Colon (tissue), 2 donors: ENCODE measurements at regions not wholly inside any gene's neighbourhood (a gene's known extent, or its start where the extent isn't known, plus 50 kb on each side); places are given as distances from the start of the nearest gene placed in this dataset.
"Not testable (repeated sequence)": the region's sequence is repeated elsewhere in the genome, so short reads cannot be mapped to it uniquely, and the experiment has no call there.

Source experiments
- FAIRE-seq: peaks from 2 replicates; lab custom pipeline; 2012; peaks lifted over from hg19 to GRCh38; lab: Jason Lieb, UNC
- donor health status: control.
- donor health status: control.

DNA sequence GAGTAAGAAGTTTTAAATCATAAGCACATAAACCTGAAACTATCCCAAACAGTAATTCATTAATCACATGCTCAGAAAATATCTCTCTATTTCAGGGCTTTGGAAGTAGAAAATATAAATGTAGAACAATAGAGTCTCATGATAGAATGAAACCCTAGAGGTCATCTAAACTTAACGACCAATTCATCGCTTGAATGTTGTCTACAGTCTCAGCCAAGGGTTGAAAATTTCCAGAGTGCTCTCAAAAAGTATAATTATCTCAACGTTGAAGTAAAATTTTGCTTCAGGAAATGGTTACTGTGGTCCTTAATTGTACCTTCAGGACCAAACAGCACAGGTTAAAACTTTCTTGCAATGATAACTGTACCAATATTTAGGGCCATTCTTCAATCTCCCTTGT lies 1053.6 kb upstream of the SEL1L start:
- FAIRE-seq = no peak

DNA sequence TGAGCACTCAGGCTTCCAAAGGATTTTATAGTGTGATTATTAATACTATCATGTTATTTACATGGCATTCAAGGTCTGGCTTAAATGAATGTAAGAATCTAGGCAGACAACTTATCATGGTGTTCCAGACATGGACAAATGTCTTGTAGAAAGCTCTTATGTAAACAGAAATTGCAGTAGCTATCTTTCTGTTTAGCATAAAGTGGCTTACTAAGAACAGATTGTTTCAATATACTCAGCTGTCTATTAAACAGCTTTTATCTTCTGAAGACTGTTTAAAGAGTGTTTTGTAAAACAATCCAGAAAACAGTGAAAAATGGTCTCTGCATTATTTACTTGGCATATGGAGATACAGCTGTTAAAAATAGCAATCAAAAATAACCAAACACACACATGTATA lies 1061.8 kb upstream of the SEL1L start:
- no peak for FAIRE-seq

DNA sequence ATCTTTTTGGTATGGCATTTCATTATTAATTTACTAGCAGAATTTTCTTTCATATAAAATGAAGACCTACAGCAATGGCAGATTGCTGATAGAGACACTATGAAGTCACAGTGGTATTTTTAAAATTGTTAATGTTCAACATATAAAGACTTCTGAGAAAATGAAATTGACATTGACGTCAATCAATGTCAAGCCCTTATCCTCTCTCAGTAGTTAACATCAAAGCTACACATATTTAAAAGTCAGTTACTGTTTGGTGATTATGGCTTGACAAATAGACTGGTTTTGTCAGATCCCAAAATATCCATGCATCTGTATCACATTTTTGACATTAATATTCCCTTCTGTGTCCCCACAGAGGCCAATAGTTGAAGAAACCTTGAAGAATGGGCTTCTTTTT lies 1069.1 kb upstream of the SEL1L start:
- FAIRE-seq = no peak

DNA sequence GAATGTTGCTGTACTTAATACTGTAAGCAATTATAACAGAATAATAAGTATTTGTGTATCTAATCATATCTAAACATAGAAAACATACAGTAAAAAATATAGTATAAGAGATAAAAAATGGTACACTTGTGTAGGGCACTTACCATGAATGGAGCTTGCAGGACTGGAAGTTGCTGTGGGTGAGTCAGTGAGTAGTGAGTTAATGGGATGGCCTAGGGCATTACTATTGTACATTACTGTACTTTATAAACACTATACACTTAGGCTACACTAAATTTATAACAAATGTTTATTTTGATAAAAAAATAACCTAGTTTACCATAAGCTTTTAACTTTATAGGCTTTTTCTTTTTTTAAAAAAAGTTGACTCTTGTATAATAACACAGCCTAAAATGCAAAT lies 1071.2 kb upstream of the SEL1L start:
- no peak for FAIRE-seq

DNA sequence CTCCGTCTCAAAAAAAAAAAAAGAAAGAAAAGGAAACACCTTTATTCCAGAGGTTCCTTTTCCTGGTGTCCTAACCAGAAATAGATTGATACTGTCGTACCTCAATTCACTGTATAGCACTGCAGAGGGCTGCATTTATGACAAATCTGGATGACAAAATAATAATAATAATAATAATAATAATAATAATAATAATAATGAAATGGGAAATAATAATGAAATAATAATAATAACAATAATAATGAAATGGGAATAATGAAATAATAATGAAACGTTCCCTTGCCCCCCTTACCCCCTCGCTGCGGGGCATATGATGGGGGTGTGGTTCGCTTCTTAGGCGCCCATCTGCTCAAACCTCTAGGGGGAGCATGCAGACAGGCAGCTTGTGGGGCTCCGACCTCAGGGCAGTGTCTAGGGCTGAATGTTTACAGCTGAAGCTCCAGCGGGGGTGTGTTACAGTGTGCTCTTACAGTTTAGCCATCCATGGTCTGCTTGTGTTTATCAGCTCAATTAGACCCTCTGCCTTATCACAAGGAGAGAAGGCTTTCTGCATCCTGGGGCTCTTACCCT lies 1088.3 kb upstream of the SEL1L start:
- FAIRE-seq = no peak

DNA sequence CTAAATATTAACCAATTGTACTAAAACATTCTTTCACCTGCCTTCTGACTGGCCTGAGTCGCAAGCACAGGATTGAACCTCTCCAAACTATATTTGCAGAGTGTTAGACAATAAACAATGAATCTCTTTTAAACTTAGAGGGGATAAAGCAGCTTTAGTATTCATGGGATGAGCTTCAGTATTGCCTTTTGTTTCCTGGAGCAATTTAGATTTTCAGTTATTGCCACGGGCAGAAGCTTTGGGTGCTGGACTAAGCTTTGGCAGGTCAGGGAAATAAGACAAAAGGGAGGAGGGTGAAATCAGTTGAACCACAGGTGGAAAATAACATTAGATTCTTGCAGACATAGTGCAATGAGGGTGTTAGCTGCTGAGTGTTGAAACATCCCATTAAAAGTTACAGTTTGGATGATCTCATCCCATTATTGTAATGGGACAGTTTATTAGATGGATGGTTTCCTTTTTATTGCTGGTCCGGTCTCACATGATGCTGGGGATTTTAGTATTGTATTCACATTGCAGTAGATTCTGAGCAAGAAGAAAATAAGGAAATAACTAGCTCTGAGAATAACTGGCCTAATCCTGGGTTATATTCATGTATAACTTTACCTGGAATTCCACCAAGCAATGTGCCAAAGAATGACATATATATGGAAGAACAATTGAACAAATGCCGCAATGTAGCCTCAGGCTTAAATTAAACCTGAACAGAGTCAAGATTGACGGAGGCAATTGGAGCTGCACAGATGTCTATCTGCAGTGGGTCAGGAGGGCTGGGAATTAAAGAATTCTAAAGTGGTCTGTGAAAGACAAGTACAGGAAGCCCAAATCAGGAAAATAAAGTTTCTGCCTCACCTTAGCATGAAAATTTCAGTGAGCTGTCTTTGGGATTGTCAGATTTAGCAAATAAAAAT lies 1092.8 kb upstream of the SEL1L start:
- FAIRE-seq = no peak

DNA sequence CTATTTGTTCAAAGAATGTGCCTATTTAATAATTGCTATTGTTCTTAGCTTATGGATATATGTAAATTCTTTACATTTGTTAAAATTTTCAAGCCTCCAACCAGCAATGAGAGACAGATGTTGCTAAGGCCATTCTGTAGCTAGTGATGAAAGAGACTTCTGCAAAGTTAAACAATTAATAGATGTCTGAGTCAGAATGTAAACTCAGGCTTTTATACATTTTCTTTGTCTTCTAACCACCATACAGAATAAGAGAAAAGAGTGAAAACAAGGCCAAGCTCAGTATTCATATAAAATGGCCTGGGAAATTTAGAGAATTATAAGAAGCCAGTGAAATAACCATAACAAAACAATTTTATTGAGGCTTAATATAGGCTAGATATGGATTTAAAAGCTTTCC lies 1102.3 kb upstream of the SEL1L start:
- FAIRE-seq = no peak

DNA sequence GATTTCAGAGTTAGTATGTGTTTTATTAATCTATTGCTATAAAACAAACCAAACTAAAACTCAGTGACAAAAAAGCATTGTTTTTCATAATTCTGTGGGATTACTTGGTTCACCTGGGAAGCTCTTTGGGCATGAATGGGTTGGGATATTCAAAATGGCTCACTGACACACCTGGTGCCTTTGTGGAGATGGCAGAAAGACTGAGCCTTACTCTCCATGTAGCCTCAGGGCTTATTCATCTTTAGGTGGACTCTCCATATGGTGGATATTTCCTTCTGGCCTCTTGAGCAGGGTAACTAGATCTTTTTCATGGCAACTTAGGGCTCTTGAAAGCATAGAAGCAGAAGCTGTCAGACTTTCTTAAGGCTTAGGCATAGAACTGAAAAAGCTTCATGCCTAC lies 1102.8 kb upstream of the SEL1L start:
- FAIRE-seq = no peak

DNA sequence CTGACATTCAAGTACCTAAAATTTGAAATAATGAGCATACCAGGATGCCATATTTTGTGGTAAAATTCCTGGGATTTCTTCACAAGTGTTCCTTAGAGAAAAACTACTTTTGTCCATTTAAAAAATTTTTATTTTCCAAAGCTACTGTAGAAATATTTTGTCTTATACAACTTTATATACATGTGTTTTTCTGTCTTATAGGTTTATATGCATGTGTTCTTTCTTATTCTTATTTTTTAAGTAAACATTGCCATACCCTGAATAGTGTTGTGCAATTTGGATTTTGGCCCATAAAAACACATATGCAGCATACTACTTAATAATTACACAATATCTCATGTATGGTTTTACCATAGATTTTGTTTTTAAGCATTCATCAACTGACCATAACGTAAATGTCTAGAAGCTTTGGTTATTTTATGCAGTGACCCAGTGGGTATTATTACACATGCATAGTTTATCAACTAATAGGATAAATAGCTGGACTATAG lies 1107.4 kb upstream of the SEL1L start:
- FAIRE-seq = no peak

DNA sequence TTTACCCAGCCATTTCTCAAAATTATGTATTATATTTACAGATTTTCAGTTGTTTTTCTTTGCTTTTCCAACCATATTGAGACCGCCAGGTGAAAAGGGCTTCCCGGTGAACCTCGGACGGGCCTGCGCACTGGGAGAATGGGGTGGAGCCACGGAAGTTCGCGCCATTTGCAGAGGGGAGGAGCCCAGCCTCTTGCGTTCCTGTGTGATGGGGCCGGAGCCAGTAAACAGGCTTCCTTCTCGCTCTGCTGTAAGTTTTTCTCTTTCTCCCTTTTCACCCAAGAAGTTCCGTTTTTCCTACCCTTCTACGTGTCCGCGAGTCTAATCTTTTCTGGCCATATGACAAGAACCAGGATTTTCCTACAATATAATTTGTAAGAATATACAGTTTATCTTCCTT lies 1108.8 kb upstream of the SEL1L start:
- FAIRE-seq = no peak

DNA sequence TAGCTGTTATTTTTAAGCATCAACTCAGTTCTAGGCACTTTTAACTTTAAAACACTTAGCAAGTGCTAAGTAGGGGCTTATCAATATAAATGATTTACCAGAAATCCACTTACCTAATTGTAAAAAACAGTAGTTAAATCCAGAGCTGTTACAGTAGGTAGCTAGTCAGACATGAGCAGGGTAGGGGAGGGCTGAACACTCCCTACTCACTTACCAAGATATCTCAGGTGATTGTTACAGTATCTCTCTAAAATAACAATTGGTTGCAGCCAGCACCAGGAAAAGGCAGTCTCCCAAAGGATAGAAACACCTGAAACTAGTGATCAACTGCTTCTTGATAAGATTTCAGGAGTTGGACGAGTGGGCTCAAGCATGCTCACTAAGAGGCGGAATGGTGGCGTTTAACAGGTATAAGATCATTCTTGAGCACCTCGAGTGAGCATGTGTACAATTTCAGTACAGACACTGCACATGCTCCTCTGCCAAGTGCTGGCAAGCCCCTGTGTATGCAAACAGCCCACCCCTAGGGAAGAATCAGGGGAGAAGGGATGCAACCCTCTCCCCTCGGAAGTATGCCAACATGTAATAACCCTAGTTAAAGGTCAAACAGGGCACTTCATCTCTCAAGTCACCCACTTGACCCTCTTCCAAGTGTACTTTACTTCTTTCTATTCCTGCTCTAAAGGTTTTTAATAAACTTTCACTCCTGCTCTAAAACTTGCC lies 1113.6 kb upstream of the SEL1L start:
- no peak for FAIRE-seq

DNA sequence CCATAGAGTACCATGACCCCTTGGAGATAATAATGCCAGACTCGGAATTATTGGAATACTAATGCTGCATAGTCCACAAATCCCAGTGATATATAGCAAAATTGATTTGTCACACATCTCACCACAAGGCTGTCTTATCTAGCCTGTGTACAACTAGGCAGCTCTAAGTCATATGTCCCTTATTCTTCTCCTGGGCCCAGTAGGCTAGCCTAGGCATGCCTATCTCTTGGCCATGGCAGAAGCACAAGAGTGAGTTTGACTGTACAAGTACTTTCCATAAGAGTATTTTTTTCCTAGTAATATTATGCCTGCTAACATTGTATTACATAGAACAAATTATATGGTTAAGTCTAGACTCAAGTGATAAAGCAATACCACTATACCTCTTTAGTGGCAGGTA lies 1122.1 kb upstream of the SEL1L start:
- FAIRE-seq = no peak

DNA sequence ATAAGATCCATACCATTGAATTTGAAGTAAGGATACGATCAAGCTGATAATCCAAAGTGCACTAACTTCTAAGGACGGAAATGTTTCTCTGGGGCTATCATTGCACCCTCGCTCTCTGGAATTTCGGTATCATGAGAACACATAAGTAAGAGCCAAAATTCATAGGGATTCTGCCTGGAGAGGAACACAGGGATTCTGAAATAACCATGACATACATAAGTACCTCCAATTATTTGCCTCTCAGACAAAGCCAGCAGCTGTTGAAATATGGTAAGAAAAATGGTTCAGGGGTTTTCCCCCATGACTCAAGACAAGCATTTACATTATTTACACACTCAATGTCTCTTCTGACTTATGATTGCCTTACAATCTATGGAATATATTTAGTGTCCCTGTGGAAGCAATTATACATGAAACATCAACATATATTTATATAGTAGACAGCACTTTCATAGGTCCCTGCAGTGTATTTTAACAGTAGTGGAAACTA lies 1123.6 kb upstream of the SEL1L start:
- no peak for FAIRE-seq

DNA sequence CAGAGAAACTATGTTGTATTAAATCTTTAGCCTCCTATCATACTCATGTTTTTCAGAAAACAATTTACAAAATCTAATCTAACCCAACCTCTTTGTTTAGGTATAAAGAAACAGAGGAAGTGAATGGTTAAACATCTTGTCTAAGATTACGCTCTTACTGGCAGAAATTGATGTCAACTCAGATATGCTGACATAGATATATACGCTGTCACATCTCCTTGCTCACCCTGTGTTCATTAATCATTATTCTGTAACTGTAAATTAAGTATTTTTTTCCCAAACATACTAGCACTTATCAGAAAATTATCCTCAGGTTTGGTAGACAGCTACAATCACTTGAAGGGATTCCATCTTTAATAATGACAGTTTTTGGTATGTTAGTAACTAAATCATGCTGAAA lies 1127.6 kb upstream of the SEL1L start:
- FAIRE-seq = no peak

DNA sequence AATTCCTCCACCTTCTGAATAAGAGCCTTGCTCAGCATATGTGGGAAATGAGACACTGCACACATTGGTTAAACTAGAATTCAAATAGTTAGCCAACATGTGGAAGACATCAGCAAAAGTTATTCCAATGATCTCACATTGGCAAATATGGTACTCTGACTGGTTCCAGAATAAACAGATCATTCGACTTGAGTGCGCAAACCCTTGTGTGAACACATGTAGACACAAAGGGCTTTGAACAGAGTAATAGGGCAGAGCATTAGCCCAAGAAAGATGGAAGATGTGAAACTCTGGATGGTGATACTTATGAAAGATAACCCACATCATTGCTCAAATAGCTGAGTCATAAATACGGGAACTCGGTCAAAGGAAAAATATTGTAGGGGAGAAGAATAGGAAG lies 1133.4 kb upstream of the SEL1L start:
- FAIRE-seq = no peak

DNA sequence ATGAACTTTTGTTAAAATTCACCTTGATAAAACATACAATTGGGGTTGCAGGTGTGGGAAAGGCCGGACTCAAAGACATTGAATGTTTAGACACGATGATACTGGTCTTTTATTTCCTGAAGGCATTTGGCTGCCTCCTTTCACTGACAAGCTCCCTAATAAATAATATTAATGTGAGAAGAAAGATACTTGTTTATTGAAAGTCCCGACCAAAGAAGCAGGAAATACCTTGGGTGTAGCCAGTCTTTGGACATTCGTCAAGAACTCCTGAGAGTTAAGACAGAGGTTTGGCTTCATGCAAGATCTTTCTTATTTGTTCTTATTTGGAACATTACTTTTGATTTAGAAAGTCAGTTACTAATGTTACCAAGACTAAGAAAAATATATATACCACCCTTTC lies 1133.8 kb upstream of the SEL1L start:
- FAIRE-seq = no peak

DNA sequence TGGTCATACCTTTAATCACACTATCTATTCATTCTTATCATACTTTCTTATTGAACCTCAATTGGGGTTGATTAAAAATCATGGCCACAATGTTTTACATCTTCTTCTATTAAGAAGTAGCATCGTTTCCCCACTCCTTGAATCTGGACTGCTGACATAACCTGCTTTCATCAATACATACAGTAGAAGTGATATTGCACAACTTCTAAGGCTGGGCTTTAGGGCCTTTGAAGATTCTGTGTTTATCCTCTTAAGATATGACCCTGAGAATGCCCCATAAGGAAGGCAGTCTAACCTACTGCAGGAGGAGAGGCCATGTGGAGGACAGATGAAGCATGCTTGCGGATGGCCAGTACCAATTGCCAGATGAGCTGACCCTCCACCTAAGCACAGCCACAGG lies 1142.8 kb upstream of the SEL1L start:
- no peak for FAIRE-seq

DNA sequence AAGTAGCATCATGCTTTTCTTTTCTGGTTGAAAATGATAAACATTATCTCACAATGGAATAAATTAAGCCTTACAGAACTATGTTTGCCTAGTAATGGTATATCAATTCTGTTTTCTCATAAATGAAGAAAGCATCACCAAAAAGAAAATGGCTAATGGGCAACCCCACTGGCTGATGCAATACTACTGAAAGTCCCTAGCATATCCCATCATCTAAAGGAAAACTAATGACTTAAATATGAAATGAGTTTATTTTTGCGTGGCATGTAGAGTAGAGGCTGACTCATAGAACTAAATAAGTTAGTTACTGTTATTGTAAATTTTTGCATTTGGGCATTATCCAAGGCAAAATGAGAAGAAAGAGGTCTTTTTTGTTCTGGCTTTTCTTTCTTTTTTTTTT lies 1156.3 kb upstream of the SEL1L start:
- no peak for FAIRE-seq

DNA sequence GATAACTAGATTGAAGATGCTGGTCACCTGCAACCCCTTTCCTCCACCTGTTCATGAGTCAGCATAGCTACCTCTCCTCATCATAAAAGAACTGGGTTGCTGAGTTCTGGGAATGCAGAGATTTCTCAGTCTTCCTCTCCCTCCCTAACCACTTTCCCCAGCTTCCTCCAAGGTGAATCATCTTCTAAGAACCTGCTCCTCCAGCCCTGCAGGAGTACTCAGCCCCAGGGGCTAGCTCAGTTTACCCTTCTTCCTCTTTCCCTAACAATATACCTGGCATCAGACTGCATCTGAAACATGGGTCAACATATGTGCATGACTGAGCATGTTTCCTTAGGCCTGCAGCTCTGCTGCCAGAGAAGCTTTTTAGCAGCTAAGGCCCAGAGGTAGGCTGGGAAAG lies 1157.5 kb upstream of the SEL1L start:
- not testable (repeated sequence) for FAIRE-seq

DNA sequence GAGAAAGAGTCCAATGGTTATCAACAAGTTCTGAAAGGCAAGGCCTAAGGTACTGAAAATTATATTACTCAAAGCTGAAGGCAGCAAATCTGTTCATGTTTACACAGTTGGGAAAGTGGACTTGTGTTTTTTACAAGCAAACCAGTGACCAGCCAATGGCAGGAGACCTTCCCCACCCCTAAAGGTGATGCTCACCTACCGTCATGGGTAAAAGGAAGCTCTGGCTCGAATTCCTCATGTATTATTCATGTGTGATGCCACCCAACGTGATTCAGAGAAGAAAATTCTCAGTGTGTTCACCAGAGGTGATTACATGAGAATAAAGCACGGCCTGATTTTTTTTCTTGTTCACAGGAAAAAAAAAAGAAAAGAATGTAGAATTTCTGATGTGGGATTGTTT lies 1161.2 kb upstream of the SEL1L start:
- FAIRE-seq = no peak

DNA sequence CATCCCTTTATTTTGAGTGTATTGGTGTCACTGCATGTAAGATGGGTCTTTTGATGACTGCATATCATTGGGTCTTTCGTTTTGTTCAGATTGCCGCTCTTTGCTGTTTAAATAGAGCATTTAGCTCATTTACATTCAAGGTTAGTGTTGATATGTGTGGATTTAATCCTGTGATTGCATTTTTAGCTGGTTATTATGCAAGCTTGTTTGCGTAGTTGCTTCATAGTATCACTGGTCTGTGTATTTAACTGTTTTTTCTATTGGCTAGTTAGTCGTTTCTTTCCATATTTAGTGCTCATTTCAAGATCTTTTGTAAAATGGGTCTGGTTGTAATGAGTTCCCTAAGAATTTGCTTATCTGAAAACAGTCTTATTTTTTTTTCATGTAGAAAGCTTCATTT lies 1170.6 kb upstream of the SEL1L start:
- no peak for FAIRE-seq

DNA sequence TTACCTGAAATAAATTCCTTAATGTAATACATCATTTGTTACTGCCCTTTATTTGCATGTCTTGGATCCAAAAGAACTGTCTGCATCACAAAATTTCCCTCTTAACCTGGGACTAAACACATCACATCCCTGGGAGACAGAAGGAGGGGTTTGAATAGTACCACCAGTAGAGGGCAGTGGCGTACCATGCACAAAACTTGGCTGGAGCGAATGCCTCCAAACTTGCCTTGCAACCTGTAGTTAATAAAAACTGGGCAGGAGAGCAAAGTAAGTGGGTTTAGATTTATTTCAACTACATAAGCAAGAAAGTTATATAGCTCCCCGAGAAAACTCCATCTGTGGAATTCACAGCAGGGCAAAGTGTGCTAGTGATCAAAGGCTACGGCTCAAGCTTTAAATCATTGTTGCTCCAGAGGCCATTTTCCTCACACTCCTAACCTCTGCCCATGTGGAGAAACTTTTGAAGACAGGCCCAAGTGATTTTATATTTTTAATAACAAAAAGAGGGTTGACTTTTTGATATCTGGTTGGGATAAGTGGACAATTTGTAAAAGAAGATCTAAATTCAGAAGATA lies 1176.7 kb upstream of the SEL1L start:
- FAIRE-seq = no peak

DNA sequence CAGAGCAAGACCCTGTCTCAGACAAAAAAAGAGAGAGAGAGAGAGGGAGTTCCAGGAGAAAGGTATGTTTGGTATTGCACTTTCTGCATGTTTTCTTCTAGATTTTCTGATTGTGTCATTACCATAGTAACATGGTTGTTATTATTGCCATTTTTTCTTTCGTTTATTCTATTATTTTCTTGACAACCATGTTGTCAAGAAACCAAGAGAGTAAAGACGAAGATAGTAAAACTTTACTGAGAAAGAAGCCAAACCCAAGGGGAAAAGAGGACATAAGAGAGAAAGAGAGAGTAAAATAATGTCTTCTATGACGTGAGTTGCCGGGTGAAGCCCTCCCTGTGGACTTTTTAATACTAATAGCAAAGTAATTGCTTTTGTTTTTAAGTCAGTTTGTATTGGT lies 1186.0 kb upstream of the SEL1L start:
- no peak for FAIRE-seq
